GM18907 (cell line): ENCODE measurements at regions not wholly inside any gene's neighbourhood (a gene's known extent, or its start where the extent isn't known, plus 50 kb on each side); places are given as distances from the start of the nearest gene placed in this dataset.
"Not testable (repeated sequence)": the region's sequence is repeated elsewhere in the genome, so short reads cannot be mapped to it uniquely, and the experiment has no call there.

Experiments
- ATAC-seq: cut with Tn5 transposase; IDR thresholded peaks from one replicate; pipeline ENCODE4 v1.9.1; 2021; ENCODE audit warnings: mild to moderate bottlenecking, moderate library complexity; ENCODE audit not compliant: unreplicated experiment

- no peak for ATAC-seq
Measured at GRCh38 chr7:86209036-86209435, 434.7 kb upstream of the GRM3 start.

- no peak for ATAC-seq
Measured at GRCh38 chr7:86207740-86208139, 436.0 kb upstream of the GRM3 start.

- no peak for ATAC-seq
Measured at GRCh38 chr7:86202833-86203232, 440.9 kb upstream of the GRM3 start.

GRCh38 chr7:86201767-86202166 lies 441.9 kb upstream of the GRM3 start:
- ATAC-seq = no peak

GRCh38 chr7:86199881-86200614 lies 443.7 kb upstream of the GRM3 start:
- no peak for ATAC-seq

- ATAC-seq = no peak
Measured at GRCh38 chr7:86190351-86190750, 453.4 kb upstream of the GRM3 start.

GRCh38 chr7:86181474-86181873 lies 462.2 kb upstream of the GRM3 start:
- ATAC-seq = no peak

GRCh38 chr7:86164827-86165226 lies 478.9 kb upstream of the GRM3 start:
- ATAC-seq = no peak

- no peak for ATAC-seq
Measured at GRCh38 chr7:86158111-86158510, 485.6 kb upstream of the GRM3 start.

- no peak for ATAC-seq
Measured at GRCh38 chr7:86155623-86156022, 488.1 kb upstream of the GRM3 start.

- no peak for ATAC-seq
Measured at GRCh38 chr7:86152926-86153325, 490.8 kb upstream of the GRM3 start.

- ATAC-seq = no peak
Measured at GRCh38 chr7:86149024-86149665, 494.6 kb upstream of the GRM3 start.

GRCh38 chr7:86148501-86148900 lies 495.2 kb upstream of the GRM3 start:
- no peak for ATAC-seq

GRCh38 chr7:86137343-86137742 lies 506.4 kb upstream of the GRM3 start:
- no peak for ATAC-seq

- no peak for ATAC-seq
Measured at GRCh38 chr7:86130268-86130667, 513.4 kb upstream of the GRM3 start.

- no peak for ATAC-seq
Measured at GRCh38 chr7:86123476-86123875, 520.2 kb upstream of the GRM3 start.

GRCh38 chr7:86094166-86094669 lies 549.5 kb upstream of the GRM3 start:
- ATAC-seq = no peak

GRCh38 chr7:86091369-86091768 lies 552.3 kb upstream of the GRM3 start:
- no peak for ATAC-seq

GRCh38 chr7:86089455-86089854 lies 554.3 kb upstream of the GRM3 start:
- no peak for ATAC-seq

GRCh38 chr7:86064572-86064971 lies 579.1 kb upstream of the GRM3 start:
- ATAC-seq = not testable (repeated sequence)

- no peak for ATAC-seq
Measured at GRCh38 chr7:86058649-86059048, 585.1 kb upstream of the GRM3 start.

GRCh38 chr7:86050918-86051317 lies 592.8 kb upstream of the GRM3 start:
- ATAC-seq = no peak
